ENCODE measurements at regions not wholly inside any gene's neighbourhood (a gene's known extent, or its start where the extent isn't known, plus 50 kb on each side); places are given as distances from the start of the nearest gene placed in this dataset.

- Histone ChIP-seq H3K27ac (no peak overlapping the region), H3K9me3 (no peaks in the 10 kb centered on the region), H3K4me1 (replicated peaks) (no peaks in the 10 kb centered on the region), H3K27me3 (replicated peaks; ENCODE audit: insufficient read depth) (no peaks in the 10 kb centered on the region), H3K36me3 (no peaks in the 10 kb centered on the region), H3K4me3 (no peak overlapping the region)
- TF ChIP-seq POLR2AphosphoS5 (IDR thresholded peaks at IDR 0.05) (no peak), POLR2A (IDR thresholded peaks at IDR 0.05) (no peak), CTCF (IDR thresholded peaks at IDR 0.05) (no peak)
- DNase-seq (ENCODE audit: low spot score) = no peak
- intact Hi-C loops (cut with DNase I) = no loop called here
- 35% methylated on average over 1 of the region's 1 CpG for WGBS
Measured at GRCh38 chr4:23476515-23477090, 413.2 kb downstream of the PPARGC1A start.

- no peak for TF ChIP-seq POLR2AphosphoS5 (IDR thresholded peaks at IDR 0.05)
- TF ChIP-seq POLR2A (IDR thresholded peaks at IDR 0.05) = no peak
- TF ChIP-seq CTCF (IDR thresholded peaks at IDR 0.05) = no peak
- intact Hi-C loops (cut with DNase I) = no loop called here
- no peaks in the 10 kb centered on the region for H3K9me3 ChIP-seq
Measured at GRCh38 chr4:23463071-23463470, 426.8 kb downstream of the PPARGC1A start.

GRCh38 chr4:23458054-23458453, 431.8 kb downstream of the PPARGC1A start:
- DNase-seq (ENCODE audit: low spot score) = no peak
- Histone ChIP-seq H3K27ac (no peak overlapping the region), H3K9me3 (no peaks in the 10 kb centered on the region), H3K27me3 (replicated peaks; ENCODE audit: insufficient read depth) (no peaks in the 10 kb centered on the region), H3K4me3 (no peak overlapping the region), H3K36me3 (no peaks in the 10 kb centered on the region), H3K4me1 (replicated peaks) (no peaks in the 10 kb centered on the region)
- TF ChIP-seq POLR2AphosphoS5 (IDR thresholded peaks at IDR 0.05) (no peak), CTCF (IDR thresholded peaks at IDR 0.05) (no peak), POLR2A (IDR thresholded peaks at IDR 0.05) (no peak)
- WGBS = 83% methylated on average over 1 of the region's 1 CpG
- intact Hi-C loops (cut with DNase I) = no loop called here

More at GRCh38 chr4:23463071-23463470, 426.8 kb downstream of the PPARGC1A start:
- Histone ChIP-seq H3K27me3 (replicated peaks; ENCODE audit: insufficient read depth) (no peaks in the 10 kb centered on the region), H3K4me3 (no peak overlapping the region), H3K4me1 (replicated peaks) (no peaks in the 10 kb centered on the region), H3K27ac (no peak overlapping the region), H3K36me3 (no peaks in the 10 kb centered on the region)
- no peak for DNase-seq (ENCODE audit: low spot score)

GRCh38 chr4:23456864-23457263, 433.0 kb downstream of the PPARGC1A start:
- Histone ChIP-seq H3K9me3 (no peaks in the 10 kb centered on the region), H3K4me1 (replicated peaks) (no peaks in the 10 kb centered on the region), H3K27me3 (replicated peaks; ENCODE audit: insufficient read depth) (no peaks in the 10 kb centered on the region), H3K36me3 (no peaks in the 10 kb centered on the region), H3K4me3 (no peak overlapping the region), H3K27ac (no peak overlapping the region)
- TF ChIP-seq POLR2A (IDR thresholded peaks at IDR 0.05) = no peak
- TF ChIP-seq CTCF (IDR thresholded peaks at IDR 0.05) = no peak
- TF ChIP-seq POLR2AphosphoS5 (IDR thresholded peaks at IDR 0.05) = no peak
- WGBS = 56% methylated on average over 2 of the region's 2 CpGs
- no peak for DNase-seq (ENCODE audit: low spot score)
- intact Hi-C loops (cut with DNase I) = no loop called here

GRCh38 chr4:23455456-23456158, 434.2 kb downstream of the PPARGC1A start:
- no peak for TF ChIP-seq CTCF (IDR thresholded peaks at IDR 0.05)
- no peak for TF ChIP-seq POLR2A (IDR thresholded peaks at IDR 0.05)
- Histone ChIP-seq H3K36me3 (no peaks in the 10 kb centered on the region), H3K4me3 (no peak overlapping the region), H3K27ac (no peak overlapping the region), H3K27me3 (replicated peaks; ENCODE audit: insufficient read depth) (no peaks in the 10 kb centered on the region), H3K9me3 (no peaks in the 10 kb centered on the region), H3K4me1 (replicated peaks) (no peaks in the 10 kb centered on the region)
- intact Hi-C loops (cut with DNase I) = no loop called here
- DNase-seq (ENCODE audit: low spot score) = no peak
- 25% methylated on average over 5 of the region's 5 CpGs for WGBS

All from prostate gland (tissue), 2 donors.